GM21526 (cell line): ENCODE measurements at regions not wholly inside any gene's neighbourhood (a gene's known extent, or its start where the extent isn't known, plus 50 kb on each side); places are given as distances from the start of the nearest gene placed in this dataset.
"Not testable (repeated sequence)": the region's sequence is repeated elsewhere in the genome, so short reads cannot be mapped to it uniquely, and the experiment has no call there.

ENCODE experiments used
- ATAC-seq: cut with Tn5 transposase; IDR thresholded peaks from one replicate; pipeline ENCODE4 v1.9.1; 2021; ENCODE audit warnings: moderate library complexity; ENCODE audit not compliant: unreplicated experiment, low FRiP score

DNA sequence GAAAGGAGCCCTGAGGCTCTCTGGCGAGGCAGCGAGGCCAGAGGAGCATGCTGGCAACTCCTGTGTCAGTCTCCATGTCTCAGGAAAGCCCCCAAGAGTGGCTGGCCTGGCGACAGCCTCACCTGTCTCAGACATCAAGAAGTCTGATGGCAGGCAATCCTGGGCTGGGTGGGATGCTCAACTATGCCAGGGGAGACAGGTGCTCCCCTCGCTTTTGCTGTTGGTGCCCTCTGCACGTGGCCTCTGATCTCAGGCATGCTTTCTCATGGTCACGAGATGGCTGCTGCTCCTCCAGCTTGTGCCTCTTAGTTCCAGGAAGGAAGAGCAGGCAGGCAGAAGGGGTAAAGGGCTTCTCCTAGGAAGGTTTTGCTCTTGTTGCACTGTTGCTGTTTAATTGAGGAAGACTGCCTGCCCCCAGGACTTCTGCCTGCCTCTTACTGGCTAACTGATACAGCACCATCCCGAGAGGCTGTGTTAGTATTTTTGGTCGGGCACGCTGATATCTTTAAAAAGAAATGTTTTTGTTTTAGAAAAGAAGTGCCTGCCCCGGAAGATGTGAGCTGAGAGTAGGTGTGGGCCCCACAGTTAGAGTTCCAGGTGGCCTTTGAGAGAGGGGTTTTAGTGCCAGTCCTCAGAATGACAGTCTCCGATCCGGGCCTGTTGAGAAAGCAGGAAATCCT is 344.8 kb upstream of the HS6ST1 start:
- ATAC-seq = no peak

- ATAC-seq = no peak
Observed at GRCh38 chr2:128664499-128664971, 345.9 kb upstream of the HS6ST1 start.

DNA sequence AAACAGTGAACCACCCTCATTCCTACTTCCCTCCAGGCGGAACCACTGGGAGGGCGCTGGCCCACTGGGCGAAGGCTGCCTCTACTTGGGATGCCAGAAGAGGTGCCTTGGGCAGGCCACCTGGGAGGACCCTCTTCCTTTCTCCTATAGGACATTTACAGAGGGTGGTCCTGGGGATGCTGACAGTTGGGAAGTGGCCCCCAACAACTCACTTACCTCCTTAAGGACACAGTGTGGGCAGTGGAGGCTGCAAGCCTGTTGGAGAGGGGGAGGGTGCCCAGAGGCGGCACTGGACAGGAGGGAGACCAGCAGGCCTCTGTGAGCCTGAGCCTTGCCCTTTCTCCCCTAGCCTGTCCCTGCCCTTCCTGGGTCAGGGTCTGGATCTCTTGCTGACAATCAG is 346.4 kb upstream of the HS6ST1 start:
- ATAC-seq = no peak

DNA sequence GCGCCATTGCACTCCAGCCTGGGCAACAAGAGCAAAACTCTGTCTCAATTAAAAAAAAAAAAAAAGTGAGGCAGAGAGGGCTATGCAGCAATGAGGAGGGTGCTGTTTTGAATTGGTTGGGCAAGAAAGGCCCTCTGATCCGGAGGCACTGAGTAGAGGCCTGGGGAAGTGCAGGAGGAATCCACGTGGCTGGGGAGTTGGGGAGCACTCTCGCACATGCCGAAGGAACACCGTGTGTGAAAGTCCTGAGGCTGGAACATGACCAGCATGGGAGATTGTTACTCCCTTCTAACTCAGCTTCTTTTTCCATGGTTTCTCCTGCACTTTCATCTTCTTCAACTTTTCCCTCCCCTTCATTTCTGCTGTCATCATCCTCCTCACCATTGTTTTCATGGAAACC is 347.9 kb upstream of the HS6ST1 start:
- no peak for ATAC-seq

DNA sequence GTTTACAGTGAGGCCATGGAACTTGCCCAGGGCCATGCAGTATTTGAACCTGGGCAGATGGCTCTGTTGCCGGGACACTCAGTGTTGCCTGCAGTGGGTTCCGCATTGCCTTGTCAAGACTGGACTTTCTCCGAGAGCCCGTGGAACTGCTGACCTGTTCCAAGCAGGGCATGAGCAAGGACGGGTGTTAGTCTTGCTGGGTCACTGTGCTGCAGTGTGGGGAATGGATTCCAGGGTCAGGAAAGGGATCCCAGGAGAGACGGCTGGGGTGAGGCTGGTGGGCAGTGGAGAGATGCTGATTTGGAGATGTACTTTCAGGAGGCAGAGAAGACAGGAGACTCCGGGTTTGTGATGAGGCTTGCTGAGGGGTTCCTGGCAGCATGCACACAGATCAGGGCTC is 348.7 kb upstream of the HS6ST1 start:
- ATAC-seq = no peak

DNA sequence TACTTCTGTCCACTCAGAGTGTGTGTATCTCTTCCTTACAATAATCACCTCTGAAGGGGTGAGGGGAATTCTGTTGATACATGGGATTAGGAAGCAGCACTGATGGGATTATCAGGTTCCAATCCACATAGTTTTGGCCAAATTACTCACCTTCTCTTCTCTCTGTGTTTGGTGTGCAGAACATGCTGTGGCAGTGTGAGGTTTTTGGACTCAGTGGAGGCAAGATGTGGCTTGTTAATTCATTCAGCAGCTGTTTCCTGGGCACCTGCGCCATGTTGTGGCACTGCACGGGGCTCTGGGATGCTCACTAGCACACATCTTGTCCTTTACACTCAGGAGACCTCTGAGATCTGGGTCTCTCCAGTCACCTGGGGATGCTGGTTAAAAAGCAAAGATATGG is 350.3 kb upstream of the HS6ST1 start:
- no peak for ATAC-seq

DNA sequence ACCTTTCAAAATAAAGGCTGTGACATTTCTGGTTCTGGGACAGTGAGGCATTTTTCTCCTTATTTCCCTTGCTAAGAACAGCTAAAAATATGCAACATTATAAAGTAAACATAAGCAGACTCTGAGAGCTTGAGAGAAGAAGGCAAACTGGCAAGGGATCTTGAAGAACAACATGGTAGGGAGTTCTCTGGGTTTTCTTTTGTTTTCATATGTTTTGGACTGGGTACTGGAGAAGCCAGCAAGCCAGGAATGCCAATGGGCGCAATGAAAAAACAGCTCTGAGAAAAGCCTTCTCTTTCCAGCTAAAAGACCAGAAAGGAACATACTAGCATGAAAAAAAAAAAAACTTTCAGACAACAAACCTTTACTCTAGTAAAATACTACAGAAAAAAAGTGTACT is 351.4 kb upstream of the HS6ST1 start:
- no peak for ATAC-seq

GRCh38 chr2:128671981-128672757 is 353.5 kb upstream of the HS6ST1 start:
- ATAC-seq = not testable (repeated sequence)

GRCh38 chr2:128679680-128680079 is 361.0 kb upstream of the HS6ST1 start:
- ATAC-seq = not testable (repeated sequence)

DNA sequence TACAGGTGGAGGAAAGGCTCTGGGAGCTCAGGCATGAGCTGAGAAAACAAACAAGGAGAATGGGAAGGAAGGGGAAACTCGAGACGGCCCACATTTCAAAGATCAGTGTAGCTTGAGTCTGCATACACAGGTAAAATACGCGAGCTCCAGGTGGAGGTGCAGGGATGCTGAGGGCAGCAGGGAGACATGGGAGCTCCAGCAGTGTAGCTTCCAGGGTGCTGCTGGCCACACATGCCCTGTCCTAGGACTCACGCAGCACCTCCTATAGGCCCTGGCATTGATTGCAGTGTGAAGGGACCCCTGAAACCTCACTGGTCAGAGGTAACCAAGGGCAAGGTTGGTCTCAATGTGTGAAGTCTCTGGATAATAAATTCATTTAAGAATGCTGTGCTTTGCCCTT is 362.8 kb upstream of the HS6ST1 start:
- no peak for ATAC-seq

GRCh38 chr2:128682266-128682665 is 363.6 kb upstream of the HS6ST1 start:
- no peak for ATAC-seq

- no peak for ATAC-seq
Observed at GRCh38 chr2:128682729-128683284, 364.1 kb upstream of the HS6ST1 start.

DNA sequence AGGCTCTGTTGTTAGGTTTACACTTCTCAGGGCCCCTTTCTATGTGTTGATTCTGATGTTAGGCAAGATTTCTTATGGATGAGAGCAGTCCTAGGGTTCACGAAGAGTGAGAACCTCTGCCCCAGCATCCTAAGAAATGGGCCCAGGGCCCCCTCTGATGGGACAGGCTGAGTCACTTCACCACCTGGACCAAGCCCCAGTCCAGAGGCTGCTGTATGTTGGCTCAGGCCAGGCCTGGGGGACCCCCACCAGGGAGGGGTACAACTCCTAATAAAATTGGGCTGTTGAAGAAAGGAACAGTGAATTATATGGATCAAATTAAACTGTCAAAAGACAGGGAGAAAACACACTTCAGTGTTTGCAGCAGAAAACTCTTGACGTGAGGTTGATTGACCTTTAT is 365.9 kb upstream of the HS6ST1 start:
- no peak for ATAC-seq

DNA sequence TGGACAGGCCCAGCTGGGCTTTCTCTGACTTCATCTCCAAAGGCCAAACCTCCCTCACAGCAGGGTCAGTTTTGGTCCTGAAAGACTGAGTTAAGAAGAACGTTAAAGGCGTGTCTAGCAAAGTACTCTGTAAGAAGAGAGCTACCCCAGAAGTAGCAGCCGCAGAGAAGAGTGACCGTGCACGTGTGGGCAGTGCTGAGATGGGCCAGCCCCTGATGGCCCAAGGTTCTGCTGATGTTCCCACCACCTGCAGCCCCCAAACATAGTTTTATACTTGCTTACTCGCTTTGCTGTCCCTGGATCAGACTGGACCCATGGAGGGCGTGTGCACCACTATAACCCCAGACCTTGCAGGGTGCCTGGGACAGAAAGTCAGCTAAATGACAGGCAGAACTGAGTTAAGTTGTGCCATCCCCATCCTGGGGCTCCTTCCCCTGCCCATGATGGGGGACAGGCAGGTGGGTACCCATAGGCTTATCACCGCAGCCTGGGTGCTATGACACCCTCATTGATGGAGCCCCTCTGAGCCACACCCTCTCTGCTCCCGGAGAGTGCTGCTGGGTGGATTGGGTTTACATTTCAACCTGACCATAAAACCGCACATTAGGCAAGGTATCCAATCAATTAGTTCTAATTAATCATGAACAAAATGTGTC is 367.3 kb upstream of the HS6ST1 start:
- ATAC-seq = no peak

GRCh38 chr2:128686497-128686859 is 367.8 kb upstream of the HS6ST1 start:
- ATAC-seq = no peak

DNA sequence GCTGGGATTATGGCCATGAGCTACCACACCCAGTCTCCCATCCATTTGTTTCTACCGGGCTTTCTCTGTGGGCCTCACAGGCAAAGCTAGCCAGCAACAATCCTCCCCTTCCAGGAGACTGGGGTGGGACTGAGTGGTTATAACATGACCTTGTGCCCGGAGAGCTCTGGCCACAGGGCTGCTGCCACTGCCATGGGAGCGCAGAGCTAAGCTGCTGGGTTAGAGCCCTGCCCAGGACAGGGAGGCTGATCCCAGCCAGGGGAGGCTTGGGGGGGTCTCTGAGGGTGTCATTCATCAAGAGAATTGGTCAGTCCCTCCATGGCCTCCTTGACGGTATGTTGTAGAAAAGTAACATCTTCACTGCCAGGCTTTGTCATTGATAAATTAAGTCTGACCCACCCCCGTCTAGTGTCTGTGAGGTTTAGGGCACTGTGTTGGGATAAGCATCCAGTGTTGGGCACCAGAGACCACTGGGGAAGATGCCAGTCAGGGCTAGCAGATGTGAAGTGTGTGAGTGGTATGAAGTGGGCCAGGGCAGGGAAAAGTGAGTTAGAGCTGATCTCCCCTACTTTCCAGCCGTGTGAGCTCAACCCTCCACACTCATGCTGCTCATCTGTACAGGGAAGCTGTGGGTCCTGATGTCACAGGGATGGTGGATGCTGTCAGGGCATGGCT is 368.4 kb upstream of the HS6ST1 start:
- no peak for ATAC-seq

- no peak for ATAC-seq
Observed at GRCh38 chr2:128687565-128687964, 368.9 kb upstream of the HS6ST1 start.

GRCh38 chr2:128689971-128690370 is 371.3 kb upstream of the HS6ST1 start:
- ATAC-seq = no peak

DNA sequence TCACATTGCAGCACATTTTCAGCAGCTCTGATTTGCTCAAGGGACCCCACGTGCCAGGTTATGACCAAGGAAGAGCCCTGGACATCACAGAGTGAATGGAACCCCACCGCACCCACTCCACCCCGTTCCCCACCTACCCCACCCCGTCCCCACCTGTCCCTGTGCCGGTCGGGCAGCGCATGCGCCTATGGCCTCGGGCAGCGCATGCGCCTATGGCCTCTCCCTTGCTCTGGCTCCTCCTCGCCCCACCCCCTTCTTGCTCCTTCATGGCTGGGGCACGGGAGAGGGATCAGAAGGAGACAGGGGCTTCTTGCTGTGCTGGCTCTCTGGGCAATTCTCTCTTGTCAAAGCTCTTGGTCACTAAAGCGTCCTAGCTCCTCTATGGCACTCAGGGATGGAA is 371.8 kb upstream of the HS6ST1 start:
- no peak for ATAC-seq

GRCh38 chr2:128690869-128691268 is 372.2 kb upstream of the HS6ST1 start:
- no peak for ATAC-seq

- ATAC-seq = no peak
Observed at GRCh38 chr2:128691526-128691925, 372.9 kb upstream of the HS6ST1 start.
